HG03060 (cell line): ENCODE measurements at regions not wholly inside any gene's neighbourhood (a gene's known extent, or its start where the extent isn't known, plus 50 kb on each side); places are given as distances from the start of the nearest gene placed in this dataset.

Source experiments
- ATAC-seq: cut with Tn5 transposase; IDR thresholded peaks from one replicate; pipeline ENCODE4 v1.9.1; 2021; ENCODE audit warnings: low read depth, moderate number of reproducible peaks; ENCODE audit not compliant: unreplicated experiment

DNA sequence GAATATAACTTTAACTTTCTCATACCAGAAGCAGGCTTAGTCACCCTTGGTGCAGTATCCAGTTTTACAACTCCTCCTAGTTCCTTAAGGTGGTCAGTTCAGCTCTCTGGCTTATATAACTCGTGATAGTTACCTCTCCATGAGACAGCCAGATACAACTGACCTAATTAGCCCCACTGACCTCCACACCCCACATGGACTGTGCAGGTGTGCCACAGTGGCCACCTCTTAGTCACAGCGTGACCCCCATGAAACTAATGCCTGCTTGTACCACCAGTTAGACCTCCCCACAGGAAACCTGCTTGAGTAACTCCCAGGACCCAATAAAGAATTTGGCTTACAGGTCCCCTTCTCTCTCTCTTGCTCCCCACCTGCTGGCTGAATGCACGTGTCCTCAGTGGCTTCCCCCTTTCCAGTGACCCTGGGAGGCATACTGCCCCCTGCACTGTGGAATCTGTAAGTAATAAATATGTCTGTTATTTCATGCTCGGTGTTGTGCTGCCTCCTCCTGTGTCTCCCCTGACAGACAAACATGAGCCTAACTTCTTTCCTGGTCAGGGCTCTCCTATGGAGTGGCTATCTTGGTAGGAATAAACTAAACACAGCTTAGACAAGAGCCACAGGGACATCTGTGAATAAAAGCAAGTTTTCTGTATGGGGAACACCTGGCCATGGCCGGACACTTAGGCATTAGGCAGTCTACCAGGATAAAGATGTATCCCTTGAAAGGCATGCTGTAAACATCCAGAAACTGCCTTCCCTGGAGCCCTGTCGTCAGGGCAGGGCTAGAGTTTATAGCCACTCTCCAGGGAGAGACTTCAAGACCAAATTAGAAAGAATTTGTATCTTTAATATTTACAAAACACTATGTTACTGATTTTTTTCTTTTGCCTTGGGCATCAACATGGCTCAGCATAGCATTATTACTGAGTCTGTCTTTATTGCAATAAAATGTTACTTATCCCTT is 209.7 kb upstream of the BOD1L1 start:
- ATAC-seq = no peak

DNA sequence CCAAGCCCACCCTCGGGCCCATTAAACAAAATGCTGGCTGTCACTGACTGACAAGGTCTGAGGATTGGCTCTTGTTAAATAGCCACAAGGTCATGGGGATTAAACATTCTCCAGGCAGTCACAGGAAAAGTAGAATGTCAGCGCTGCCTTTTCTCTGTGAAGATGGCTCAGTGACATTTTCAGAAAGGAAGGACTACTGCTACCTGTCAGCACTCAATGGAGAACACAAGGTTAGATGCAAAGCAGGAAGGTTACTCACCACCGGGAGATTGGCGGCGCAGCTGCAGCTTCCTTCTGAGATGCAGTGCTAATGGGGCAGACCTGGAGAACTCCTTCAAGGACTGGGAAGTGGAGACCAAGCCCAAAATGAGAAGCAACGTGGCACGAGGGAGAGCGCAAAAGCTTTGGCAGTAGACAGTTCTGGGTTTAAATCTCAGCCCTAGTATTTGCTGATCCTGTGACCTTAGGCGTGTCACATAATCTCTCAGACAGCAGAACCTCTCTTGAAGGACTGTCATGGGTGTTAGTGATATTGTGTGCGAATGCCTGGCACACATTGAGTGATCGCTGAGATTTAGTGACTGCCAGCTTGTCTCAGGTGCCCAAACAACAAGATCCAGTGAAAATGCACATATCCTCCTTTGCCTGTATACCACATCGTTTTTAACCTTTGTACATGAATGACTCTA is 213.1 kb upstream of the BOD1L1 start:
- no peak for ATAC-seq

DNA sequence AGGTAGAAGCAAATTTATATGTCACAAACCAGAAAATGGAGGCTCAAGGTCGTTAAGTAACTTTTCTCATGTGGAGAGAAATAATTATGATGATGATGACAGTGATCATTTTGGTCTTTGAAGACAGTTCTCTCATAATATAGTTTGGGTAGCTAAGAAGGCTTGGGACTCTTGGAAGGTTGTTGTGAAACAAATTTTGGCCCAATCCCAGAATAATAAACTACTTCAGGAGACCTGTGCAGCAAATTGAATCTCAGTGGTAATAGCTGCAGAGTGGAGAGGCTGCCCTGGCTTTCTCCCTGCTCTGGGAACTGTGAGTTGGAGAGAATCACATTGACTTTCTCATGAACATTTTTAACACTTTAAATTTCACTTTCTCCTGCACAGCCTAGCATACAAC is 217.2 kb upstream of the BOD1L1 start:
- no peak for ATAC-seq

DNA sequence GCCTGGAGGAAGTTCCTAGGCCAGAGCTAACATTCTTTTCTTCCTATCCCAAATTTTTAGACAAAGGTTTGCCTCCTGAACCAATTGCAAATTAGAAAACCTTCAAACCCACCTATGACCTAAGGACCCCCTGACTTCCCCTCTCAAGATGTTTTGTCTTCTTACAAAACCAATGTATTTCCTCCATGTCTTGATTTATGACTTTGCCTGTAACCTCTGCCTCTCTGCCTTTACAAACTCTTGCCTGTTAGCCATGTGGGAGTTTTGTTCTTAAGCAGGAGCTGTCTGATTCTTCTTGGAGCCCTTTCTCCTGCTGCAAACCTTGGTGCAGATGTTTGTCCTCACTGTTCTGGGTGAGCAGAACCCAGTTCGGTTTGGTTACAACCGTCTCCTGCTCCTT is 222.3 kb upstream of the BOD1L1 start:
- ATAC-seq = no peak

DNA sequence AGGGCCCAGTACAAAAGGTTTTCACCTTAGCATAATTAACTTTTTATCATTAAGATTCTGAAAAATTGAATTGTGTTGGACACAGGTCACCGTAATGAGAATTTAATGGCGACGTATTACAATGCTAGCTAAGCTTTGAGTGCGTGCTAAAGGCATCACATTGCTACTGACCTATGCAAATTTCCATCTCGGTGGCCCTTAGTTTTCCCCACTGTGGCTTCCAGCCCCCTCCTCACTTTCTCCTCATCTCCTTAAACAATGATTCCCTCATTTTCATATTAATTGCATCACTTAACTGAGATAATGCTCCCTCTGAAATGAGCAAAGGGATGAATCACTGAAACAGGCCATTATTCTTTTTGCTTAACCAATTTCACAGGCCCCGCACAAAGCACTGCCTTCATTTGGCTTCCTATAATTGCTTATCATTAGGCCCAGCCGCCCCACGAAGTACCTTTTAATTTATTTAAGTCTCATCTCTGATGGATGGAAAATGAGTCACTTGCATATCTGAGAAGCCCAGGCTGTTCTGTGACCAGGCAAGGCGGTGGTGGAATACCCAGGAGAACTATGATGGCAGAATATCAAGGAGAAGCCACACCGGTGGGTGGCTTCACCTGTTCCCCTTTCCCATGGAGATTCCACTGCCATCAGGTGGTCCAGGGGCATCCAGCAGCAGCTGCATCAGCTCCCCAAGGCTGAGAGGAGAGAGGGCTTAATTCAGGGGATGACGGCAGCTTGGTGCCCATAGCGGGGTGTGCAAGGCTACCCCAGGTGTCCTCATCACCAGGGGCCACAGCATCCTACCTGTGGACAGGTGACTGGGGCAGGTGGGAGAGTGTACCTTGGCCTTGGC is 223.8 kb upstream of the BOD1L1 start:
- no peak for ATAC-seq

DNA sequence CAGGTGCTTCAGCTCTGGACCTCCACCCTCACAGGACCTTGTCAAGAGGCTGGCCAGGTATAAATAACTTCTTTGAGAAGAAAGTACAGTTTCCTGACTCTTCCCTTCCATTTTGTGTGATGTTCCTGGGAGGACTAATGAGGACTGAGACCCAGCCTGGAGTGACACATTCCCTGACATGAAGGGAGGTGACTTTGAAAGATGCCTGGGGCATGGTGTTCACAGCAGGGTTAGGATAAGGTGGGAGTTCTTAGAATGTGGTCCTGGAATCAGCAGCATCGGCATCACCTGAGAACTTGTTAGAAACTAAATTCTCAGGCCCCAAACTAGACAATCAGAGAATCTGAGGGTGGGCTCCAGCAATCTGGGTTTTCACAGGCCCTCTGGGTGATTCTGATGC is 224.9 kb upstream of the BOD1L1 start:
- no peak for ATAC-seq

DNA sequence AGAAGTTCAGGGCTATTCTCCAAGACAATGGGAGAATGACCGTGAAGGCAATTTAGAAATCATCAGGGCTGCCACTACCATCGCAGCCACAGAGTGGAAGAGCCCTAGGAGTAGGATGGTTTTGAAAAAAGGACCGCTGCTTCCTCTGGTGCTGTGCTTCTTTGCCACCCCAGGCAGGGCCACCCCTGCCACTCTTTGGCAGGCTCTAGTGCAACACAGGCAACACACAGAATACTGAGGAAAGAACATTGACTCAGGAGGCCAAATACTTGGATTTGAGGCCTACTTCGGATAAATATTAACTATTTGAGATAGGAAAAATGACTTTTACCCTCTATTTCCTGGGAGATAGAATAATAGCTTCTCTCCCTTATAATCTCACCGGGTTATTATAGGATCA is 228.9 kb upstream of the BOD1L1 start:
- ATAC-seq = no peak

DNA sequence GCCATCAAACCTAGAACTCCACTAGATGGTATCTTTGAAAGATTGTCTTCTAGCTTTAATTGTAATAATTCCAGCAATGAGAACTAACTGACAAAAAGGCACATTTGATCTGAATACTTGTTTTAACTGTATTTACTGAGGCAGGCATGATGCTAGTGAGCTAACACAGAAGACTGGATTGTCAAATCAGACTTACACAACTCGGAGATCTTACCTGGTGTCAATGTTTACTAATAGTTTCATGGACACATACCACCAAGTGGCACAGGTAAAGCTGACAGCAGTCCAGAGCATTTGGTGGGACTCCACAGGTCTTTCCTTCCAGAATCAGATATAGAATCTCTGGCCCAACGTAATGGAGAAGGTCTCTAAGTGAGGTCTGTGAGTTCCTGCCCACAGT is 229.9 kb upstream of the BOD1L1 start:
- ATAC-seq = no peak

DNA sequence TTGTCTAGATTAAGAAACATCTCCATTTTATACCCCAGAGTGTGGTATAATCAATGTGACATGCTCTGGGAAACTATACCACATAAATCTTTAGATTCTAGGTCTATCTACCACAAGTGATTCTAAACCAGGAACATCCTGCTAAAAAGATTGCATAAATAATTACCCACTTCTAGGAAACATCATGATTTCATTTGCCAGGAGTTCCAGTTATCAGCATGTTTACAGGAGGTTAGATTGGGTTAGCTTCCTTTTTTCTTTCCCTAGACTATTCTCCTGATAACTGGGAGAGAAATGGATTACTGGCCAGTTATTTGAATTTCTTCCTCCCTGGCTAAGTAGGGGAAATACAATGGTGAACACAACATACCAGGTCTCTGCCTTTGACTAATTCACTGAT is 230.3 kb upstream of the BOD1L1 start:
- no peak for ATAC-seq

DNA sequence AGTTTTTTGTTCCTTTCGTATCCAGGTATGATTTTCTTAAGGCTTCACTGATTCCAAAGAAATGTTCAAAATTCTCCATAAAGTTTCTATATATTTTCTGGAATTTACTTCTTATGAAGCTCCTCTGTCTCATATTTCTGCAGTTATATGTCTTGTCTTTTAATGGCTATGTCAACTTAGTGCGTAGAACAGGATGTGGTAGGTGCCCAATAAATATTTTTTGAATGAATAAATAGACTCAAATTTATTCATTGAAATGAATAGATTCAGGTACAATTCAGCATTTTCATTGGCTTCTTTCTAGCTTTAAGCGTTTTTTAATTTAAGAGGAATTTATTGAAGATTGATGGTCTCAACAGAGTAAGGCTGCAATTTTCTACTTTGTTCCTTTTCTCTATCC is 231.9 kb upstream of the BOD1L1 start:
- ATAC-seq = no peak

DNA sequence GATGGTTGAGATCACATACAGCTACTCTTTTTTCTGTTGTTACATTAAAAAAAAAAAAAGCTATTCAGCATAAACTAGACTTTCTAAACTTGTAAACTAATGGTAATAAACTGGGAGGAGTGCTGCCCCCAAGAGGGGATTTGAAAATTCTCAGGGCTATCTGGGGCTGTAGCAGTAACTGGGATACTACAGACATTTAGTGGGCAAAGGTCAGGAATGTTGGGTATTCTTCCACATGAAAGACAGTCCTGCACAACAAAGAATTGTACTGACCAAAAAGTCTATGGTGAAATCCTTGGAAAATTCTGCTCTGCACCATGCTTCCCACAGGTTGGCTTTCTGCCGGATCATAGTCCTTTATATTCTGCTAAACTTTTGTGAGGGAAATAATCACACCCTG is 232.6 kb upstream of the BOD1L1 start:
- no peak for ATAC-seq

DNA sequence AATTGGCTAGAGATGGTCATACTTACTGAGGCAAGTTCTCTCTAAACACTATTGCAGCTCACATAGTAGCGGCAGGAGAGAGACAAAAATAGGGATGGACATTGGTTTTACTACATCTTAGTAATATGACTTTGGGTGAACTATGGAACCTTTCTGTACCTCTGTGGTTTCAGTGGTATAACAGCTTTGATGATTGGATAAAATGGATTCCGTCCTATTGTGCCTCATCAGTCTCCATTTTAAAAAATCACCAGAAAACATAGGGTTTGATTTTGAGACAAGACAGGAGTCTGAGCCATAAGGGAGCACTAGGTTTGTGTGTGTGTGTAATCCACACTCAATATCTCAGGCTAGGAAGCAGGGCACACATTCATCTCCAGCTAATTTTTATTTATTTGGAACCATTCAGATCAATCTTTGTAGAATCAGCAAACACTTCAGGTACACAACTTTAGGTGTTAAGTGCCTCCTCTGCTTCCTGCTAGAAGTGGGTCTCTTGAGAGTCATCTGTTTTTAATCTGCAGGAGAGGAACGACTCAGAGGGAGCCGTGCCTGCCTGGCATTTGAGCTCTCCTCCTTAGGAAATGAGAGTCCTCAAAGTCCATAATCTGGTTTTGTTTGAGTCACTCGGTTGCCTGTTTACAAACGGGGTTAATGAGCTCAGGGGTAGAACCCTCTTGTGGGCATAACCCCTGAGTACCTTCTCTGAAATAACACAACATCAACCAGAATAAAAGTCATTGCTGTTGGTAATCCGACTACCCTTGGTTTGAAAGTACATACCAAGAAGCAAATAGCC is 238.5 kb upstream of the BOD1L1 start:
- ATAC-seq = no peak

DNA sequence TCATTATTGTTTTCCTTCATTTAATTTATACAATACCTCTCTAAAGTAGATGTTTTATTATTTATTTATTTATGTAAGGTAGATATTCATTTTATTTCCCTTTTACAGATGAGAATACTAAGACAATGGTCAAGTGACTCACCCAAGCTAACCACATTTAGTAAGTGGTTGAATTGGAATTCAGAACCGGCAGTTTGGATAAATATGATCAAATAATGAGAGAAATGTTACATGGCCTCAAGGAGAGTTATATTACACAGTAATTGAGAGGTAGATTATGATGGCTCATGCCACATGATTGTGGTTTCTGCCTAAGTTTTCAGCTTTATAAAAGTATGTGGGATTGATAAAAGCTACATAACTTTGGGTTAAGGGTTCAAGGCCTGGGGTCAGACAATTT is 239.4 kb upstream of the BOD1L1 start:
- ATAC-seq = no peak

DNA sequence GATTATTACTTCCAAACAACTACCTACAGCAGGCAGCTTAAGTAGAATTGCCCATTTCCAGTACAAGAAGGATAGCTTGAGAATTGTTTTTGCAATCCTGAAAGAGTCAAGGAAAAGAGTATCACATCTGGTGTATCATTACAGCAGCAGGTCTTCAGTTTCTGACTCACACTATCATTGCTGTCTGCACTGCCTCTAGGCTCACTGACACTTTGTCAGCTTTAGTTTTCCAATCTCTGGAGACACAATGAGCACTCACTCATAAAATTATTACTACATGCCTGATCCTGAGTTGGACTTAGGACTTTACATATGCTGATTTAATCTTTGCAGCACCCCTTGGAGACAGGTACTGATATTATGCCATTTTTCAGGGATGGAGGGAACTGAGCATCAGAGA is 244.6 kb upstream of the BOD1L1 start:
- no peak for ATAC-seq

DNA sequence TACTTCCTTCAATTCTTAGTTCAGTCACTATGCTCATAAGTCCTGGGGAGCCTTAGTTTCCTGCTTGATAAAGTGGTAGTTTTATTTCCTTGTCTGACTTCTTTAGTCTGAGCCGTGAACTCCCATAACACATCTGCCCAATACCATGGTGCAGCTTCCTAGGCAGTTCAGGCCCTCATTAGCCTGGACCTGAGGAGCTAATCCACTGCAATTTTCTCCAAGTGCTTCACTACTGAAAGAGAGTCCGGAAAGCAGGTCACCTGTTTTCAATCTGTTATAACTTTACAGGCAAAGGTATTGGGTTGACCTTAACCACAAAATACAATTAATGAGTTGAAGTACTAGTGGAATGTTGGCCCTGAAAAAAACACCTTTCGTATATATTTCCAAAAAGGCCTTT is 245.4 kb upstream of the BOD1L1 start:
- ATAC-seq = no peak

DNA sequence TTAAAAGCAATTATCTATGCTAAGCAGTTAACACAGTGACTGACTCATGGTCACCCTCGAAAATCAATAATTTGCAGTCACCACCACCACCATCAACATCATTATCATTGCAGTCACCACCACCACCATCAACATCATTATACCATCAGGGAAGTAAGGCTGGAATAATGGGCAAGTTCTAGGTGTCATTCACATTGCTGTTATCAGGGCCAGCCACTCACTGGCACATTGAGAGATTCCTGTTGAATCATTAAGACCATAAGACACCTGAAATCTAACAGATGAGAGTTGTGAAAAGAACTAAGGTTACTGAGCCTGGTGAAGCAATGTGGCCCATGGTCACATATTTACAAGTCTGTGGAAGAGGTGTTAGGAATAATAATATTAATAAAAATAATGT is 247.7 kb upstream of the BOD1L1 start:
- no peak for ATAC-seq

DNA sequence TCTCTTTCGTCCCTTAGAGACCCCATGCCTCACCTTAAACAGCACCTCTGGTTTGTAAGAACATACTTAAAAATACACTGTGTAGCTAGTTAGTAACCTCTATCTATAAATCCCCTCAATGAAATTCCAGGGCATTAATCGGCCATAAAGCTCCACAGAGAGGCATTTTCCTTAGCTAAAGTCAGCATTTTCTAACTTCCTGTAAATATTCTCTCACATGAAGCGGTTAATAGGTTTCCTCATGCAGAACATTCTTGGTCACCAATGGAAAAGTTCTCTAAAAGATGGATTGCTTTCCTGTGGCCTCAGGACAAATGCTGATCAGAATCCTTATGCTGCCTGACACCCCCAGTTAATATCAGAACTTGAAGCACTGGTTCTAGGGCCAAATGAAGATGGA is 248.6 kb upstream of the BOD1L1 start:
- ATAC-seq = no peak

DNA sequence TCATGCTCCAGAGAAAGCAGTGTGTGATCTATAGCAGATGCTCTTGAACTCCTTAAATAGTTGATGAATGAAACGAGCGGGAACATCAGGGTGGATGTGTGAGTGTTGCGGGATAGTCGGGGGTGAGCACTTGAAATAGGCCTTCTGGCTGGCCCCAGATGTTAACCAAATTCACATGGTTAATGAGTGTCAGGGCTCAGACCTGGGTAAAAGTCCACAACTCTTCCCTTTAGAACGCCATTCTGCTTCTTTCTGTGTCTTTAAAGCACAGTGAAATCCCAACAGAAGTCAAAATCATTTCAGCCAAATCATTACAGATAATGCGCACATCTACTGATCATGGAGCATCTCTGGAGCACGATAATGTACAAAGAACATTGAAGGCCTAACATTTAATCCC is 249.4 kb upstream of the BOD1L1 start:
- no peak for ATAC-seq

DNA sequence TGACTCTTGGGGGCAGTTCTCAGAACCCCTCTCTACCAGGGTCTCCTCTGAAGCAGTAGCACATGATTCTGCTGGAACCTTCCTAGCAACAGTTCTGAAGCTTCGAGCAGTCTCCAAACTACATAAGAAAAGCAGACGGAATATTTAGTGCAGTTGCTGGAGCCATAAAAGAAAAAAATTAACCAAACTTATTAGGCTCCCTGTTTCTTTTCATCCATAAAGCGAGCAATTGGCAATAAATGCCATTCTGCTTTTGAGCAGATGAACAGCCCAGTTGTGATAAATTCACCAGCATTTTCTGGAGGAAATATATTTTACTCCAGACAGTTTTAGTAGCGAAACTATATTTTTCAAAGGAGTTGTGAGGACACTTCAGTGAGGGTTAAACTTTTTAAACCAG is 250.1 kb upstream of the BOD1L1 start:
- ATAC-seq = no peak

DNA sequence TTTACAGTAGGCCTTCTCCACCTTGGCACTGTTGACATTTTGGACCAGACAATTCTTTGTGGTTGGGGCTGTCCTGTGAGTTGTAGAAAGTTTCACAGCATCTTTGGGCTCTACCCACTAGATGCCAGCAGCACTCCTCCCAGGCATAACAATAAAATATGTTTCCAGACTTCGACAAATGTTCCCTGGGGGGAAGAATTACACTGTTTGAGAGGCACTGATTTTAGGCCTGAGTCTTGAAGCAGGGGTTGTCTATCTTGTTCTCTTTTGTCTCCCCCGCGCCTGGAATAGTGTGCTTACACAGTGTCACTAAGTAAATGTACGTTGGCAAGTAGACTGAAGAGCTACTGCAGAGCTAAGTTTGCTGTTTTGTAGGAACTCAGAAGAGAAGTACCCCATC is 254.4 kb upstream of the BOD1L1 start:
- no peak for ATAC-seq
